ENCODE measurements at regions not wholly inside any gene's neighbourhood (a gene's known extent, or its start where the extent isn't known, plus 50 kb on each side); places are given as distances from the start of the nearest gene placed in this dataset.
"Not testable (repeated sequence)": the region's sequence is repeated elsewhere in the genome, so short reads cannot be mapped to it uniquely, and the experiment has no call there.

GRCh38 chr7:79740076-79740475 lies 286.6 kb upstream of the MAGI2 start (continued):
- TF ChIP-seq PRDM15 (CRISPR knock-in tag; IDR thresholded peaks at IDR 0.05) = no peak
- no peak for TF ChIP-seq HMGA2 (CRISPR knock-in tag; IDR thresholded peaks at IDR 0.05)
- no peak for TF ChIP-seq ZNF263 (CRISPR knock-in tag; IDR thresholded peaks at IDR 0.05; ENCODE audit: low read depth)

GRCh38 chr7:79739036-79739709 lies 285.7 kb upstream of the MAGI2 start:
- H3K27ac Mint-ChIP-seq; H3K4me1 Mint-ChIP-seq; DNase-seq (ENCODE audit: low spot score); H3K36me3 Mint-ChIP-seq; ATAC-seq; CTCF ChIA-PET; H3K27me3 Mint-ChIP-seq (ENCODE audit: low read depth); H3K4me3 Mint-ChIP-seq; POLR2A ChIA-PET: not testable (repeated sequence)
- peaks cover 11% of the 10 kb centered on the region for H3K9me3 Mint-ChIP-seq

- POLR2A ChIA-PET = no interaction called here
- H3K36me3 Mint-ChIP-seq = peaks cover 3% of the 10 kb centered on the region; the same call in 1 of the 2 replicates
- TF ChIP-seq MYBL2 (CRISPR knock-in tag; IDR thresholded peaks at IDR 0.05) = no peak
- no peak for TF ChIP-seq CTCF (IDR thresholded peaks at IDR 0.05)
- TF ChIP-seq OVOL2 (CRISPR knock-in tag; IDR thresholded peaks at IDR 0.05; ENCODE audit: borderline replicate concordance) = no peak
- no peak for TF ChIP-seq CDX4 (CRISPR knock-in tag; IDR thresholded peaks at IDR 0.05; ENCODE audit: borderline replicate concordance)
- TF ChIP-seq NFATC4 (CRISPR knock-in tag; IDR thresholded peaks at IDR 0.05) = no peak
- no peak for TF ChIP-seq ETV6 (CRISPR knock-in tag; IDR thresholded peaks at IDR 0.05)
- TF ChIP-seq ZNF232 (CRISPR knock-in tag; IDR thresholded peaks at IDR 0.05) = no peak
- no peak for TF ChIP-seq CREB1 (CRISPR knock-in tag; IDR thresholded peaks at IDR 0.05)
- no peak for TF ChIP-seq PRDM15 (CRISPR knock-in tag; IDR thresholded peaks at IDR 0.05)
- TF ChIP-seq IRF1 (CRISPR knock-in tag; IDR thresholded peaks at IDR 0.05) = no peak
- no peak for TF ChIP-seq ZNF532 (CRISPR knock-in tag; IDR thresholded peaks at IDR 0.05; ENCODE audit: borderline replicate concordance)
- H3K9me3 Mint-ChIP-seq = peaks cover 36% of the 10 kb centered on the region
- H3K4me1 Mint-ChIP-seq = no peaks in the 10 kb centered on the region
- no peak for DNase-seq (ENCODE audit: low spot score)
- H3K27me3 Mint-ChIP-seq (ENCODE audit: low read depth) = no peaks in the 10 kb centered on the region; the same call in 1 of the 2 replicates
- no peak for ATAC-seq
- H3K27ac Mint-ChIP-seq = no peak overlapping the region
- no peak overlapping the region for H3K4me3 Mint-ChIP-seq
- CTCF ChIA-PET = no interaction called here
These were observed 283.0 kb upstream of the MAGI2 start for GRCh38 chr7:79736418-79736817.
